Hepatocyte (in vitro differentiated cells): ENCODE measurements at regions not wholly inside any gene's neighbourhood (a gene's known extent, or its start where the extent isn't known, plus 50 kb on each side); places are given as distances from the start of the nearest gene placed in this dataset.

Experiments
- CTCF ChIP-seq: fragments of 200-600 bp; sonication (generic); IDR thresholded peaks from 2 replicates; pipeline ENCODE4 v1.5.1; 2016; ENCODE audit warnings: antibody characterized with exemption, mild to moderate bottlenecking; ENCODE audit not compliant: poor library complexity
- EZH2phosphoT487 ChIP-seq: fragments of 200-600 bp; sonication (generic); IDR thresholded peaks from one replicate; pipeline ENCODE4 v1.6.1; 2018; ENCODE audit warnings: antibody characterized with exemption, mild to moderate bottlenecking, low read depth, moderate library complexity; ENCODE audit not compliant: unreplicated experiment, severe bottlenecking

DNA sequence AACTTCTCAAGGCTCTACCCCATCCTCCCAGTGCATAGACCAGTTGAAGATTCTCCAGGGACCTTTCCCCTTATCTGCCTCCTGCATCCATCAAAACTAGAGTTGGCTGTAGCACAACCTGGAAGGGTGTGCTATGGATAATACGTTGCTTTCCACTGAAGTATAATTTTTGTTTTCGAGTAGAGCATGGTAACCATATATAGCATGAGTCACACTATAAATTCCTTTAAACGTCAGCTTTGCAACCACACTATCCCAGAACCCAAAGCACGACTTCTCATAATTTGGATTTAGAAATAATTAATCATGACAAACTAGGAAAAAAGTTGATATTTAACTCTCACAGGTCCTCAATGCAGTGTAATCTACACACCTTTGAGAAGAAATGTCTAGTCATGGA, 138.3 kb upstream of the NBEA start:
- no peak for TF ChIP-seq CTCF
- no peak for TF ChIP-seq EZH2phosphoT487
